Occipital lobe (tissue), 1 donor: ENCODE measurements at regions not wholly inside any gene's neighbourhood (a gene's known extent, or its start where the extent isn't known, plus 50 kb on each side); places are given as distances from the start of the nearest gene placed in this dataset.

Source experiments
- DNase-seq: peaks from one replicate; lab custom pipeline; 2025; lab: John Stamatoyannopoulos, UW

- DNase-seq, result no peak
Observed at GRCh38 chr16:73605309-73605708, 557.4 kb upstream of the ZFHX3 start.

- DNase-seq, result no peak
Observed at GRCh38 chr16:73601911-73602310, 554.0 kb upstream of the ZFHX3 start.

- no peak for DNase-seq
Observed at GRCh38 chr16:73599870-73600269, 551.9 kb upstream of the ZFHX3 start.

- no peak for DNase-seq
Observed at GRCh38 chr16:73599351-73599750, 551.4 kb upstream of the ZFHX3 start.

- DNase-seq, result no peak
Observed at GRCh38 chr16:73584157-73584556, 536.2 kb upstream of the ZFHX3 start.

- DNase-seq, result peak; percentile 1
Observed at GRCh38 chr16:73572135-73572828, 524.4 kb upstream of the ZFHX3 start.

GRCh38 chr16:73569266-73569980, 521.5 kb upstream of the ZFHX3 start:
- no peak for DNase-seq

GRCh38 chr16:73568769-73569168, 520.8 kb upstream of the ZFHX3 start:
- no peak for DNase-seq

- DNase-seq, result no peak
Observed at GRCh38 chr16:73565925-73566324, 518.0 kb upstream of the ZFHX3 start.

GRCh38 chr16:73565263-73565662, 517.3 kb upstream of the ZFHX3 start:
- no peak for DNase-seq

- DNase-seq, result no peak
Observed at GRCh38 chr16:73563709-73564108, 515.8 kb upstream of the ZFHX3 start.

- no peak for DNase-seq
Observed at GRCh38 chr16:73560497-73560896, 512.6 kb upstream of the ZFHX3 start.

GRCh38 chr16:73558219-73558618, 510.3 kb upstream of the ZFHX3 start:
- no peak for DNase-seq

GRCh38 chr16:73553941-73554660, 506.2 kb upstream of the ZFHX3 start:
- no peak for DNase-seq

GRCh38 chr16:73549984-73550631, 502.2 kb upstream of the ZFHX3 start:
- DNase-seq, result no peak

GRCh38 chr16:73547552-73548403, 499.9 kb upstream of the ZFHX3 start:
- no peak for DNase-seq

GRCh38 chr16:73546341-73546845, 498.5 kb upstream of the ZFHX3 start:
- no peak for DNase-seq

- no peak for DNase-seq
Observed at GRCh38 chr16:73545755-73546154, 497.8 kb upstream of the ZFHX3 start.

GRCh38 chr16:73545290-73545689, 497.4 kb upstream of the ZFHX3 start:
- no peak for DNase-seq

GRCh38 chr16:73544826-73545225, 496.9 kb upstream of the ZFHX3 start:
- DNase-seq, result no peak
